ENCODE measurements at regions not wholly inside any gene's neighbourhood (a gene's known extent, or its start where the extent isn't known, plus 50 kb on each side); places are given as distances from the start of the nearest gene placed in this dataset.
A peak's percentile ranks its signal among the peaks of the same experiment; 100 is the strongest.

DNA sequence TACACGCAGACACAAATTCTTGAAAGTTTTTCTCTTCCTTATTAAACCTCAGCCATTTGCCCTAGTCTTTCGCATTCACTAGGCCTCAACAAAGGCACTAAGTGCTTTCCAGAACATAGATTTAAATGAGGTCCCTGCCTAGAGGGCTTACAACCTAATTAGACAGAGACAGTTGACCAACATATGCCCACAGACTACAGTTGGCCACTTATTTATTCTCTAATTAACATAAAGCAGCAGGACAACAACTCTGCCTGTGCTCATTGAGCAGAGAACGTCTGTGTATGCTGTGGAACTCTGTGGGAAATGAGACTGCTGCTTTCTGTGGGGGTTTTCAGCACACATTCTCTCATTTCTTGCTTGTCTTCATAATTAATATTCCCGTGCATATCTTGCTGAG is 303.0 kb upstream of the TACR3 start:
- no peaks in the 10 kb centered on the region for H3K36me3 ChIP-seq (ENCODE audit: insufficient read depth, low read length)
- FAIRE-seq (no peak), DNase-seq (ENCODE audit: low read depth) (no peak)
- H3K9ac ChIP-seq (ENCODE audit: low read length), result no peak overlapping the region
- no peaks in the 10 kb centered on the region for H3K27me3 ChIP-seq (ENCODE audit: insufficient read depth, low read length)
- peak overlapping the region; percentile 19 for H2AFZ ChIP-seq (ENCODE audit: low read depth, low read length)
- no peak overlapping the region for H3K27ac ChIP-seq (ENCODE audit: low read depth, low read length)
- Mint-ChIP-seq H3K36me3 (ENCODE audit: low read depth, unreplicated experiment) (no peaks in the 10 kb centered on the region), H3K9me3 (ENCODE audit: unreplicated experiment) (no peaks in the 10 kb centered on the region), H3K4me1 (ENCODE audit: low read depth, unreplicated experiment) (no peaks in the 10 kb centered on the region), H3K27ac (ENCODE audit: unreplicated experiment) (no peak overlapping the region), H3K27me3 (ENCODE audit: low read depth, unreplicated experiment) (no peaks in the 10 kb centered on the region), H3K4me3 (ENCODE audit: unreplicated experiment) (no peak overlapping the region)
- H3K79me2 ChIP-seq (ENCODE audit: insufficient read depth, low read length), result no peaks in the 10 kb centered on the region
- H3K4me1 ChIP-seq (ENCODE audit: insufficient read depth, low read length), result no peaks in the 10 kb centered on the region
- H3K9me3 ChIP-seq (ENCODE audit: insufficient read depth, low read depth, low read length), result no peaks in the 10 kb centered on the region
- H3K4me3 ChIP-seq (ENCODE audit: insufficient read depth, low read depth, low read length), result no peak overlapping the region
- TF ChIP-seq EZH2 (IDR thresholded peaks at IDR 0.05; ENCODE audit: insufficient read depth, low read length), result no peak
- TF ChIP-seq, protein P1, sequence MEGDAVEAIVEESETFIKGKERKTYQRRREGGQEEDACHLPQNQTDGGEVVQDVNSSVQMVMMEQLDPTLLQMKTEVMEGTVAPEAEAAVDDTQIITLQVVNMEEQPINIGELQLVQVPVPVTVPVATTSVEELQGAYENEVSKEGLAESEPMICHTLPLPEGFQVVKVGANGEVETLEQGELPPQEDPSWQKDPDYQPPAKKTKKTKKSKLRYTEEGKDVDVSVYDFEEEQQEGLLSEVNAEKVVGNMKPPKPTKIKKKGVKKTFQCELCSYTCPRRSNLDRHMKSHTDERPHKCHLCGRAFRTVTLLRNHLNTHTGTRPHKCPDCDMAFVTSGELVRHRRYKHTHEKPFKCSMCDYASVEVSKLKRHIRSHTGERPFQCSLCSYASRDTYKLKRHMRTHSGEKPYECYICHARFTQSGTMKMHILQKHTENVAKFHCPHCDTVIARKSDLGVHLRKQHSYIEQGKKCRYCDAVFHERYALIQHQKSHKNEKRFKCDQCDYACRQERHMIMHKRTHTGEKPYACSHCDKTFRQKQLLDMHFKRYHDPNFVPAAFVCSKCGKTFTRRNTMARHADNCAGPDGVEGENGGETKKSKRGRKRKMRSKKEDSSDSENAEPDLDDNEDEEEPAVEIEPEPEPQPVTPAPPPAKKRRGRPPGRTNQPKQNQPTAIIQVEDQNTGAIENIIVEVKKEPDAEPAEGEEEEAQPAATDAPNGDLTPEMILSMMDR (IDR thresholded peaks at IDR 0.05; ENCODE audit: insufficient read depth, low read depth, low read length), result no peak
- H3K4me2 ChIP-seq (ENCODE audit: low read length), result no peak overlapping the region
- H4K20me1 ChIP-seq (ENCODE audit: insufficient read depth, low read length), result no peaks in the 10 kb centered on the region

DNA sequence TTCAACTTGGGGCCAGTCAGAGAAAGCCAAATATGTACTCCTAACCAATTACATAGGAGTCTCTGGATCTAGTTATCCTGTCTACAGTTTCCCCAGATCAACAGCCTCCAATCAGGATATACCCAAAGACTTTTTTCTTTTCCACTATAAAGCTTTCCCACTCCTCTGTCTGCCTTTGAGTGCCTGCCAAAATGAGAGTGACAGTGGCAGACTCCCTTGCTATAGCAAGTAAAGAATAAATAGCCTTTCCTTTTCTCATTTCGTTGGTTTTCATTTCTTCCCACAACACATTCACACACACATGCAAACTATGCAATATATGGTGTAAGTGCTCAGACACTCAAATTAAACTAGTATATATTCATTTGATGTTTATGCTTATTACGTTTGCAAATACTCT is 302.4 kb upstream of the TACR3 start:
- no peaks in the 10 kb centered on the region for H3K36me3 Mint-ChIP-seq (ENCODE audit: low read depth, unreplicated experiment)
- Histone ChIP-seq H3K27me3 (ENCODE audit: insufficient read depth, low read length) (no peaks in the 10 kb centered on the region), H4K20me1 (ENCODE audit: insufficient read depth, low read length) (no peaks in the 10 kb centered on the region), H3K27ac (ENCODE audit: low read depth, low read length) (no peak overlapping the region), H3K36me3 (ENCODE audit: insufficient read depth, low read length) (no peaks in the 10 kb centered on the region), H3K9ac (ENCODE audit: low read length) (no peak overlapping the region), H3K9me3 (ENCODE audit: insufficient read depth, low read depth, low read length) (no peaks in the 10 kb centered on the region), H3K4me1 (ENCODE audit: insufficient read depth, low read length) (no peaks in the 10 kb centered on the region), H3K4me3 (ENCODE audit: insufficient read depth, low read depth, low read length) (no peak overlapping the region), H2AFZ (ENCODE audit: low read depth, low read length) (no peak overlapping the region), H3K79me2 (ENCODE audit: insufficient read depth, low read length) (no peaks in the 10 kb centered on the region), H3K4me2 (ENCODE audit: low read length) (no peak overlapping the region)
- DNase-seq (ENCODE audit: low read depth) (no peak), FAIRE-seq (no peak)
- no peaks in the 10 kb centered on the region for H3K9me3 Mint-ChIP-seq (ENCODE audit: unreplicated experiment)
- TF ChIP-seq, protein P1 (IDR thresholded peaks at IDR 0.05; ENCODE audit: insufficient read depth, low read depth, low read length), result no peak
- no peak for TF ChIP-seq EZH2 (IDR thresholded peaks at IDR 0.05; ENCODE audit: insufficient read depth, low read length)
- H3K4me3 Mint-ChIP-seq (ENCODE audit: unreplicated experiment), result no peak overlapping the region
- no peaks in the 10 kb centered on the region for H3K27me3 Mint-ChIP-seq (ENCODE audit: low read depth, unreplicated experiment)
- no peak overlapping the region for H3K27ac Mint-ChIP-seq (ENCODE audit: unreplicated experiment)
- H3K4me1 Mint-ChIP-seq (ENCODE audit: low read depth, unreplicated experiment), result no peaks in the 10 kb centered on the region

GRCh38 chr4:104020641-104021040 is 300.9 kb upstream of the TACR3 start:
- no peak overlapping the region for H3K4me3 Mint-ChIP-seq (ENCODE audit: unreplicated experiment)
- Histone ChIP-seq H3K9me3 (ENCODE audit: insufficient read depth, low read depth, low read length) (no peaks in the 10 kb centered on the region), H3K4me1 (ENCODE audit: insufficient read depth, low read length) (no peaks in the 10 kb centered on the region), H3K9ac (ENCODE audit: low read length) (no peak overlapping the region), H3K27me3 (ENCODE audit: insufficient read depth, low read length) (no peaks in the 10 kb centered on the region), H3K36me3 (ENCODE audit: insufficient read depth, low read length) (no peaks in the 10 kb centered on the region), H3K4me3 (ENCODE audit: insufficient read depth, low read depth, low read length) (no peak overlapping the region), H3K79me2 (ENCODE audit: insufficient read depth, low read length) (no peaks in the 10 kb centered on the region), H3K4me2 (ENCODE audit: low read length) (no peak overlapping the region), H3K27ac (ENCODE audit: low read depth, low read length) (no peak overlapping the region), H4K20me1 (ENCODE audit: insufficient read depth, low read length) (no peaks in the 10 kb centered on the region), H2AFZ (ENCODE audit: low read depth, low read length) (no peak overlapping the region)
- no peak for FAIRE-seq
- TF ChIP-seq EZH2 (IDR thresholded peaks at IDR 0.05; ENCODE audit: insufficient read depth, low read length), result no peak
- TF ChIP-seq, protein P1 (IDR thresholded peaks at IDR 0.05; ENCODE audit: insufficient read depth, low read depth, low read length), result no peak
- no peaks in the 10 kb centered on the region for H3K4me1 Mint-ChIP-seq (ENCODE audit: low read depth, unreplicated experiment)
- H3K9me3 Mint-ChIP-seq (ENCODE audit: unreplicated experiment), result no peaks in the 10 kb centered on the region
- H3K36me3 Mint-ChIP-seq (ENCODE audit: low read depth, unreplicated experiment), result no peaks in the 10 kb centered on the region
- DNase-seq (ENCODE audit: low read depth), result no peak
- no peaks in the 10 kb centered on the region for H3K27me3 Mint-ChIP-seq (ENCODE audit: low read depth, unreplicated experiment)
- no peak overlapping the region for H3K27ac Mint-ChIP-seq (ENCODE audit: unreplicated experiment)
